ENCODE measurements at regions not wholly inside any gene's neighbourhood (a gene's known extent, or its start where the extent isn't known, plus 50 kb on each side); places are given as distances from the start of the nearest gene placed in this dataset.

DNA sequence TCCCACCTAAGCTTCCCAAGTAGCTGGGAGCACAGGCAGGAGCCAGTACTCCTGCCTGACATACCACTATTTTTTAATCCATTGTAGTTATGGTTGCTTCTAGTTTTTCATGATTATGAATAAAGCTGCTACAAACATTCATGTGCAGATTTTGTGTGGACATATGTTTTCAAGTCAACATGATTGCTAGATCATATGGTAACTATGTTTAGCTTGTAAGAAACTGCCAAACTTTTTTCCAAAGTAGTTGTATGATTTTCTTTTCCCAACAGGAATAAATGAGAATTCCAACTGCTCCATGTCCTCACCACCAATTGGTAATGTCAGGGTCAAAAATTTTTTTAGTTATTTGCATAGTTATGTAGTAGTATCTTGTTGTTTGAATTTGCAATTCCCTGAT is 136.8 kb upstream of the THRB start:
- H3K27ac Mint-ChIP-seq = no peak overlapping the region
- ChIA-PET POLR2A (ENCODE audit: partially characterized antibody) (no interaction called here), CTCF (ENCODE audit: partially characterized antibody) (no interaction called here)
- no peak overlapping the region for H3K4me3 Mint-ChIP-seq
- H3K36me3 Mint-ChIP-seq = no peaks in the 10 kb centered on the region
- no peaks in the 10 kb centered on the region for H3K27me3 ChIP-seq (ENCODE audit: insufficient read depth, low read length)
- no peak overlapping the region for H3K27ac ChIP-seq (ENCODE audit: low read depth, low read length)
- peaks cover 0 to 11% (median 5%) of the 10 kb centered on the region in 8 donors for H3K9me3 Mint-ChIP-seq
- no peaks in the 10 kb centered on the region for H3K27me3 Mint-ChIP-seq
- H3K9me3 ChIP-seq (ENCODE audit: control insufficient read depth in 1 of 2, low read length in 2 of 2) = no peaks in the 10 kb centered on the region
- H3K4me1 Mint-ChIP-seq = no peaks in the 10 kb centered on the region
- no peaks in the 10 kb centered on the region for H3K36me3 ChIP-seq (ENCODE audit: insufficient read depth, low read length)
- no peak for DNase-seq
- H3K4me1 ChIP-seq (ENCODE audit: insufficient read depth, low read length) = no peaks in the 10 kb centered on the region
- intact Hi-C loops (cut with micrococcal nuclease) = no loop called here
- H3K4me3 ChIP-seq (ENCODE audit: low read length in 2 of 2) = no peak overlapping the region

DNA sequence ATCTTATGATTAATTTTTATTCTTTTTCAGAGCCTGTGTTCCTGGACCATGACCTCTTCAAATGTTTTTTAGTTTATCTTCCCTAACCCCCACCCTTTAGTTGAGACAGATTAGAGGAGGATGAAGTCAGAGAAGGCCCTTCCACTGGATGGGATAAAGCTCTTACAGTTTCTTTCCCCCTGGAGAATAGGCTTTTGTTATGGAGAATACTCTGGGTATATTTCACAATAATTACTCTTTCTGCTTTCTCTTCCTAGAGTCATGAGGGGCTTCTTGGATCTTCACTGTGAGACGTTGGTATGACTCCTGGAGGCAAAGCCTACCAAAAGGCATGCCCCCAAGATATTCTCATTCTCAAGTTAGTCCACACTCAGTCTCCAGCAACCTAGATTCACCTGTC is 144.4 kb upstream of the THRB start:
- H3K36me3 Mint-ChIP-seq = no peaks in the 10 kb centered on the region
- H3K4me3 Mint-ChIP-seq = no peak overlapping the region
- ChIA-PET CTCF (ENCODE audit: partially characterized antibody) (no interaction called here), POLR2A (ENCODE audit: partially characterized antibody) (no interaction called here)
- no peaks in the 10 kb centered on the region for H3K27me3 ChIP-seq (ENCODE audit: insufficient read depth, low read length)
- H3K9me3 ChIP-seq (ENCODE audit: control insufficient read depth in 1 of 2, low read length in 2 of 2) = no peaks in the 10 kb centered on the region
- no peaks in the 10 kb centered on the region for H3K27me3 Mint-ChIP-seq
- H3K27ac ChIP-seq (ENCODE audit: low read depth, low read length) = no peak overlapping the region
- no peak for DNase-seq
- H3K4me1 ChIP-seq (ENCODE audit: insufficient read depth, low read length) = no peaks in the 10 kb centered on the region
- no peak overlapping the region for H3K4me3 ChIP-seq (ENCODE audit: low read length in 2 of 2)
- no peaks in the 10 kb centered on the region for H3K4me1 Mint-ChIP-seq
- intact Hi-C loops (cut with micrococcal nuclease) = no loop called here
- no peaks in the 10 kb centered on the region for H3K36me3 ChIP-seq (ENCODE audit: insufficient read depth, low read length)
- H3K27ac Mint-ChIP-seq = no peak overlapping the region
- H3K9me3 Mint-ChIP-seq = peaks cover 0 to 11% (median 6%) of the 10 kb centered on the region in 8 donors

DNA sequence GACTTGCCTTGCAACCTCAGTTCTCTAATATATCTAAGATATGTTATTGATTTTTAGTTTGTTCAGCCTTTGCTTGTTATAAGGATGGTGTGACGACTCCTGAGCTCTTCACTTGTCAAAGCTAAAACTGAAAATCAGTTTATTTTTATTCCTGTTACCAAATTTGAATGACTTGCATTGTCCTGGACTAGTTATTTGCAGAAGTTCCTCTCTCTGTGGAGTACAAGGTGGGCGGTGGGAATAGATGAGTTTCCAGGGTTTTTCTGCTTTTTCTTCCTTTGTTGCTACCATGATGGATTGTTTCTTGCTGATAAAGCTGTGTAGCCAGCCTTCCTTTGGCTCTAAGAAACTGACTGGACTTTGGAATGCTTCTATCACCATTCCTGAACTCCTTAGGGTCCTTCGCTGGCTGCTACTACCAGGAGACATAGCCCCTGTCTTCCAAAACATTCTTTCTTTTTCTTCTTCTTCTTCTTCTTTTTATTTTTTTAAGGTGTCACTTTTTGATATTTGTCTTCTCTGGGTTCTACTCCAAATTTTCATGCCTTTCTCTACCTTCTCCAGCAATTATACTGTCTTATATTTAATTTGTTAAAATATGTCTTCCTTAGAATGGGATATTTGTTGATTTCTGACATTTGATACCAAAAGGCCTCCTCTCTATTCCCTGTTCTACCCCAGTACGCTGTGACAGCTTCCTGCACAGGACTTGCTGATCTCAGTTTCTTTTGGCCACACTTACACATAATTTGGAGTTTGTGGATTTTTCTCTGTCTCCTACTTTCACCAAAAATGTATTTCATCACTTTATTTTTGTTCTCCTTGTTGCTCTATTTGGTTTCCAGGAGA is 145.1 kb upstream of the THRB start:
- Histone ChIP-seq H3K36me3 (ENCODE audit: insufficient read depth, low read length) (no peaks in the 10 kb centered on the region), H3K4me1 (ENCODE audit: insufficient read depth, low read length) (no peaks in the 10 kb centered on the region), H3K9me3 (ENCODE audit: control insufficient read depth in 1 of 2, low read length in 2 of 2) (no peaks in the 10 kb centered on the region), H3K27me3 (ENCODE audit: insufficient read depth, low read length) (no peaks in the 10 kb centered on the region), H3K27ac (ENCODE audit: low read depth, low read length) (no peak overlapping the region), H3K4me3 (ENCODE audit: low read length in 2 of 2) (no peak overlapping the region)
- Mint-ChIP-seq H3K4me1 (no peaks in the 10 kb centered on the region), H3K4me3 (no peak overlapping the region), H3K36me3 (no peaks in the 10 kb centered on the region), H3K9me3 (peaks cover 0 to 9% (median 6%) of the 10 kb centered on the region in 8 donors), H3K27me3 (no peaks in the 10 kb centered on the region), H3K27ac (no peak overlapping the region)
- no peak for DNase-seq
- intact Hi-C loops (cut with micrococcal nuclease) = no loop called here
- ChIA-PET POLR2A (ENCODE audit: partially characterized antibody) (no interaction called here), CTCF (ENCODE audit: partially characterized antibody) (no interaction called here)

DNA sequence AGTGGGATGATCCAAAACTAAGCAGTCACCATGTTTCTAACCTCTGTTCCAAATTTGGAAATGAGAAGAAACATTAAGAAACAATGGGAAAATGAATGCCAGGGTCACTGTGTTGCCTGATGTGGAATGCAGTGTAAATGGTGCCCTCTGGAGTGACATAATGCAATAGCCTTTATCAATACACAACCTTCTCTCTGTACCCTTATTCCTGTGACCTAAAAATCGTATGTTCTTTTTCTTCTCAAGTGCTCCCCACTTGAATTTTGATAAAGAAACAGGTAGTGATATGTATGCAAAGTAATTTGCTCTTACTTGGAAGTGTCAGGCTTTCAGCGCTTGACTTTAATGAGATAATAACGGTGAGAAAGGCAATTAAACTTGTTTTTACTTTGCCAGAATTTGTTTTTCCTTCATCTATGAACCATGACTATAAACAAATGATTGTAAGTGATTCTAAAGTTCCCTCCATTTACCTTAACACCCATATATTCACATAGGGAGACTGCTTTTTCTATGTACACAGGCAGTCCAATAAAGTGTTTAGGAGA is 145.8 kb upstream of the THRB start:
- intact Hi-C loops (cut with micrococcal nuclease) = no loop called here
- H3K27ac ChIP-seq (ENCODE audit: low read depth, low read length) = no peak overlapping the region
- no peak overlapping the region for H3K27ac Mint-ChIP-seq
- no peak for DNase-seq
- CTCF ChIA-PET (ENCODE audit: partially characterized antibody) = no interaction called here
- H3K9me3 Mint-ChIP-seq = peaks cover 0 to 6% (median 4%) of the 10 kb centered on the region in 8 donors
- H3K36me3 ChIP-seq (ENCODE audit: insufficient read depth, low read length) = no peaks in the 10 kb centered on the region
- no peaks in the 10 kb centered on the region for H3K4me1 ChIP-seq (ENCODE audit: insufficient read depth, low read length)
- H3K27me3 ChIP-seq (ENCODE audit: insufficient read depth, low read length) = no peaks in the 10 kb centered on the region
- no peaks in the 10 kb centered on the region for H3K9me3 ChIP-seq (ENCODE audit: control insufficient read depth in 1 of 2, low read length in 2 of 2)
- POLR2A ChIA-PET (ENCODE audit: partially characterized antibody) = no interaction called here
- H3K4me3 Mint-ChIP-seq = no peak overlapping the region
- H3K27me3 Mint-ChIP-seq = no peaks in the 10 kb centered on the region
- no peak overlapping the region for H3K4me3 ChIP-seq (ENCODE audit: low read length in 2 of 2)
- no peaks in the 10 kb centered on the region for H3K4me1 Mint-ChIP-seq
- H3K36me3 Mint-ChIP-seq = no peaks in the 10 kb centered on the region

GRCh38 chr3:24641628-24642027 is 147.0 kb upstream of the THRB start:
- intact Hi-C loops (cut with micrococcal nuclease) = no loop called here

DNA sequence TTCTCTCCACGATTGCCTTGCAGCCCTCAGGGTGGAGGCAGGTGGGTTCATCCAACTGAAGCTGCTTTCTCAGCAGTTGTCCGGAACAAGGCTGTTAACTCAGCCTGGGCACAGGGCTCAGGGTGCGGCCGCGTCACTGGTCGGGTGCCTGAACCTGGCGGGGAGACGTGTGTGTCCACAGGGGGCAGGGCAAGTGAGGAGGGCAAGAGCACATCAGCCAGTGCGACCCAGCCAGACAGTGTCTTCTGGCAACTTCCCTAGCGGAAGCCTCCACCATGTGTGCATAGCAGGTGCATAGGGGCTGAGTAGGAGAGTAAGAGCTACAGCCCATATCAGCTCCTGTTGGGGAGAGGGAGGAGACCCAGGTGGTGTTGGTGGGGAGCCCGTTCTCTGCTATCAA is 150.4 kb upstream of the THRB start:
- CTCF ChIA-PET (ENCODE audit: partially characterized antibody) = no interaction called here

More at GRCh38 chr3:24641628-24642027, 147.0 kb upstream of the THRB start:
- CTCF ChIA-PET (ENCODE audit: partially characterized antibody) = no interaction called here
- POLR2A ChIA-PET (ENCODE audit: partially characterized antibody) = no interaction called here
- Mint-ChIP-seq H3K27me3 (no peaks in the 10 kb centered on the region), H3K4me1 (no peaks in the 10 kb centered on the region), H3K36me3 (no peaks in the 10 kb centered on the region), H3K4me3 (no peak overlapping the region), H3K9me3 (peaks cover 0 to 6% (median under 1%) of the 10 kb centered on the region in 8 donors), H3K27ac (no peak overlapping the region)
- H3K27ac ChIP-seq (ENCODE audit: low read depth, low read length) = no peak overlapping the region
- H3K4me3 ChIP-seq (ENCODE audit: low read length in 2 of 2) = no peak overlapping the region
- H3K4me1 ChIP-seq (ENCODE audit: insufficient read depth, low read length) = no peaks in the 10 kb centered on the region
- DNase-seq = no peak
- no peaks in the 10 kb centered on the region for H3K9me3 ChIP-seq (ENCODE audit: control insufficient read depth in 1 of 2, low read length in 2 of 2)
- H3K36me3 ChIP-seq (ENCODE audit: insufficient read depth, low read length) = no peaks in the 10 kb centered on the region
- H3K27me3 ChIP-seq (ENCODE audit: insufficient read depth, low read length) = no peaks in the 10 kb centered on the region

GRCh38 chr3:24646790-24647189 is 152.1 kb upstream of the THRB start:
- DNase-seq = no peak
- ChIA-PET POLR2A (ENCODE audit: partially characterized antibody) (no interaction called here), CTCF (ENCODE audit: partially characterized antibody) (no interaction called here)
- H3K4me1 Mint-ChIP-seq = no peaks in the 10 kb centered on the region
- Histone ChIP-seq H3K4me1 (ENCODE audit: insufficient read depth, low read length) (no peaks in the 10 kb centered on the region), H3K4me3 (ENCODE audit: low read length in 2 of 2) (no peak overlapping the region), H3K27me3 (ENCODE audit: insufficient read depth, low read length) (no peaks in the 10 kb centered on the region), H3K36me3 (ENCODE audit: insufficient read depth, low read length) (no peaks in the 10 kb centered on the region), H3K27ac (ENCODE audit: low read depth, low read length) (no peak overlapping the region), H3K9me3 (ENCODE audit: control insufficient read depth in 1 of 2, low read length in 2 of 2) (no peaks in the 10 kb centered on the region)
- H3K9me3 Mint-ChIP-seq = peaks cover 0 to 6% (median 0%) of the 10 kb centered on the region in 8 donors
- H3K27me3 Mint-ChIP-seq = no peaks in the 10 kb centered on the region
- H3K36me3 Mint-ChIP-seq = no peaks in the 10 kb centered on the region
- H3K4me3 Mint-ChIP-seq = no peak overlapping the region
- H3K27ac Mint-ChIP-seq = peak overlapping the region in 1 of 7 donors; percentile 14
- intact Hi-C loops (cut with micrococcal nuclease) = no loop called here

More for the DNA sequence above, 150.4 kb upstream of the THRB start:
- H3K27me3 ChIP-seq (ENCODE audit: insufficient read depth, low read length) = no peaks in the 10 kb centered on the region
- H3K9me3 Mint-ChIP-seq = peaks cover 0 to 6% (median 0%) of the 10 kb centered on the region in 8 donors
- intact Hi-C loops (cut with micrococcal nuclease) = no loop called here
- no peak for DNase-seq
- H3K27ac Mint-ChIP-seq = no peak overlapping the region
- no peaks in the 10 kb centered on the region for H3K4me1 ChIP-seq (ENCODE audit: insufficient read depth, low read length)
- H3K36me3 ChIP-seq (ENCODE audit: insufficient read depth, low read length) = no peaks in the 10 kb centered on the region
- no peaks in the 10 kb centered on the region for H3K9me3 ChIP-seq (ENCODE audit: control insufficient read depth in 1 of 2, low read length in 2 of 2)
- no peaks in the 10 kb centered on the region for H3K4me1 Mint-ChIP-seq
- no peaks in the 10 kb centered on the region for H3K36me3 Mint-ChIP-seq
- H3K4me3 ChIP-seq (ENCODE audit: low read length in 2 of 2) = no peak overlapping the region
- H3K27me3 Mint-ChIP-seq = no peaks in the 10 kb centered on the region
- no peak overlapping the region for H3K27ac ChIP-seq (ENCODE audit: low read depth, low read length)
- H3K4me3 Mint-ChIP-seq = no peak overlapping the region
- POLR2A ChIA-PET (ENCODE audit: partially characterized antibody) = no interaction called here
